Bronchial epithelial cell (primary cell): ENCODE measurements at regions not wholly inside any gene's neighbourhood (a gene's known extent, or its start where the extent isn't known, plus 50 kb on each side); places are given as distances from the start of the nearest gene placed in this dataset.

ENCODE experiments used
- DNase-seq: peaks from one replicate; pipeline ENCODE4 v3.0.0-alpha.2; 2010; ENCODE audit warnings: low read depth
- FAIRE-seq: peaks from 2 replicates; lab custom pipeline; 2011; peaks lifted over from hg19 to GRCh38; lab: Jason Lieb, UNC
- H3K27me3 ChIP-seq: 2 replicates; pipeline ENCODE4 v1.5.1; 2011; ENCODE audit warnings: low read length; ENCODE audit not compliant: control insufficient read depth, insufficient read depth
- H3K36me3 ChIP-seq: 2 replicates; pipeline ENCODE4 v1.5.1; 2011; ENCODE audit warnings: low read length; ENCODE audit not compliant: control insufficient read depth, insufficient read depth
- H3K4me3 ChIP-seq: 2 replicates; pipeline ENCODE4 v1.5.1; 2011; ENCODE audit warnings: mild to moderate bottlenecking, low read depth, low read length, control low read depth
- CTCF ChIP-seq: IDR thresholded peaks from 2 replicates; pipeline ENCODE4 v1.5.1; 2011; ENCODE audit warnings: mild to moderate bottlenecking, moderate library complexity, low read length, control low read depth, inconsistent platforms; ENCODE audit not compliant: insufficient read depth, severe bottlenecking

DNA sequence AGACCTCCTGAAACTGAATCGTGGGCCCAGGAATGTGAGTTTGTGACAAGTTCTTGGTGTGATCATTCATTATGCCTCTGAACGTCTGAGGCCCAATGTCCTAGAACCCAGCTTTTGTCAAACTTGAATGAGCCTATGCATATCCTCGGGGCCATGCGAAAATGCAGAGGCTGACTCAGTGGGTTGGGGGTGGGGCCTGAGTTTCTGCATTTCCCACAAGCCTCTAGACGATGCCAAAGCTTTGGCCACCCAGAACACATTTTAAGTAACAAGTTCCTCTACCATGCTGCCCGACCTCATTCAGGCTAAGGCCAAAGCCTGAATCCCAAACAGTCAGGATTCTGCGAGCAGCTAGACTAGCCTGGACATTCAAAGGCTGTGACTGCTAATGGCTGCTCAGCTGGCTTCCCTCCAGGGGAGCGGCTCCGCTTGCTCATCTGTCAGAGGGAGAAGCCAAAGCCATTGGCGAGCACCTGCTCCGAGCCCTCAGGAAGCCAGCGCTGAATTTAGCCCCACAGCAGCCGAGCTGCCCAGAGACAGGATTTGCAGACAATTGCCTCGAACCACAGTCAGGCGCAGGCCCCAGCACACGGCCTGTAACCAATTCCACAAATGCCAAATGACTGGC is 177.5 kb downstream of the ZDHHC21 start:
- DNase-seq (no peak), FAIRE-seq (no peak)
- H3K27me3 ChIP-seq, result no peaks in the 10 kb centered on the region
- no peaks in the 10 kb centered on the region for H3K36me3 ChIP-seq
- no peak for TF ChIP-seq CTCF
- H3K4me3 ChIP-seq, result no peak overlapping the region

DNA sequence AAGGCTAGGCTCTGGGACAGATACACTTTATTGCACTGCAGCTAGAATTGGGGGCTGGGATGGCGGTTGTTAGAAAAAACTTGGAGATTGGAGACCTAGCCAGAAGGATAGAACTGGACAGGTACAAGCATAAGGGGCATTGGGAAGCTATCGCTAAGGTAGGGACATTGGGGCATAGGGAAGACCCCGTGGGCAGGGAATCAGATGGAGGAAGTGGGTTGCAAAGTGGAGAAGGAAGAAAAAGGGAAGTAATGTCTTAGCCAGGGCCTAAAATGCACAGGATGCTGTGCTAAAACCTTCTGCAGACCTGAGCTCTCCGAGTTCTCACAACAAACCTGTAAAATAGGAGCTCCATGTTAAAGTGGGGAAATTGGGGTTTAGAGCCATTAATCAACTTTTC is 178.2 kb downstream of the ZDHHC21 start:
- no peak overlapping the region for H3K4me3 ChIP-seq
- TF ChIP-seq CTCF, result no peak
- FAIRE-seq, result no peak
- H3K27me3 ChIP-seq, result no peaks in the 10 kb centered on the region
- no peak for DNase-seq
- no peaks in the 10 kb centered on the region for H3K36me3 ChIP-seq

- DNase-seq, result no peak
- no peak overlapping the region for H3K4me3 ChIP-seq
- no peaks in the 10 kb centered on the region for H3K36me3 ChIP-seq
- no peaks in the 10 kb centered on the region for H3K27me3 ChIP-seq
- no peak for TF ChIP-seq CTCF
- no peak for FAIRE-seq
Observed at GRCh38 chr9:14512942-14513341, 180.3 kb downstream of the ZDHHC21 start.

DNA sequence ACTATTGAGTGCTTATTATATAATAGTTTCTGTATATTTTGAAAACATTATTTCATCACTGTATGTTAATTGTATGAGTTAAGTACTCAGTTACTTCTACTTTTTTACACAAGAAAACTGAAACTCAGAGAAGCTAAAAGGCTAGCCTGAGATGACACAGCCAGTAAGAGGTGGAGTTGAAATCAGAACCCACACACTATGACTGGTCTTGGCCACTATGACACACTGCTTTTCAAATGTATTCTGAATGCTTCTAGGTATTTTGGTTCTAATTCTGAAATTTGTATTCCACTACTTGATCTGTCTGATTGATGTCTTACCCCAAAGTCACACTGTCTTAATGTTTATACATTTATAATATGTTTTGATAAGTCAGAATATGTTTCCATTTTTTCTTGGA is 181.8 kb downstream of the ZDHHC21 start:
- no peak for FAIRE-seq
- Histone ChIP-seq H3K36me3 (no peaks in the 10 kb centered on the region), H3K27me3 (no peaks in the 10 kb centered on the region), H3K4me3 (no peak overlapping the region)
- TF ChIP-seq CTCF, result no peak
- DNase-seq, result peak; percentile 55

DNA sequence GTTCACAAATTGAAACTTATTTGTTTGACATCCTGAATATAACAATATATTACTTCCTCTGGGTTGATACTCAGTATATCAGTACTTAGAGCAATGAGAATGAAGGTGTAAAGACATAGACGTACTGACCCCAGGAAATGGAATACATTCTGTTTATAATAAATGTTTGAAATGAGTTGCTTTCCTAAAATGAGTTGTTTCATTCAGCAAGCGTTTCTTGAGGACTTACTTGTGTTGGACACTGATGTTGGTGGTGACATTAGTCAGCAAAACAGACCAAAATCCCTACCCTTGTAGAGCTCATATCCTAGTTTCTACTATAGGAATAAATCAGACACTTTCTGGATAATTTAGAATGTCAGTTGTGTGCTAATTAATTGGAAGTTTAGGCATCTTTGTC is 184.3 kb downstream of the ZDHHC21 start:
- Histone ChIP-seq H3K36me3 (no peaks in the 10 kb centered on the region), H3K4me3 (no peak overlapping the region), H3K27me3 (no peaks in the 10 kb centered on the region)
- TF ChIP-seq CTCF, result no peak
- DNase-seq (no peak), FAIRE-seq (no peak)

- Histone ChIP-seq H3K27me3 (no peaks in the 10 kb centered on the region), H3K4me3 (no peak overlapping the region), H3K36me3 (no peaks in the 10 kb centered on the region)
- TF ChIP-seq CTCF, result no peak
- no peak for FAIRE-seq
- no peak for DNase-seq
Observed at GRCh38 chr9:14501366-14501765, 187.4 kb upstream of the NFIB start.
